ENCODE measurements at regions not wholly inside any gene's neighbourhood (a gene's known extent, or its start where the extent isn't known, plus 50 kb on each side); places are given as distances from the start of the nearest gene placed in this dataset.

DNA sequence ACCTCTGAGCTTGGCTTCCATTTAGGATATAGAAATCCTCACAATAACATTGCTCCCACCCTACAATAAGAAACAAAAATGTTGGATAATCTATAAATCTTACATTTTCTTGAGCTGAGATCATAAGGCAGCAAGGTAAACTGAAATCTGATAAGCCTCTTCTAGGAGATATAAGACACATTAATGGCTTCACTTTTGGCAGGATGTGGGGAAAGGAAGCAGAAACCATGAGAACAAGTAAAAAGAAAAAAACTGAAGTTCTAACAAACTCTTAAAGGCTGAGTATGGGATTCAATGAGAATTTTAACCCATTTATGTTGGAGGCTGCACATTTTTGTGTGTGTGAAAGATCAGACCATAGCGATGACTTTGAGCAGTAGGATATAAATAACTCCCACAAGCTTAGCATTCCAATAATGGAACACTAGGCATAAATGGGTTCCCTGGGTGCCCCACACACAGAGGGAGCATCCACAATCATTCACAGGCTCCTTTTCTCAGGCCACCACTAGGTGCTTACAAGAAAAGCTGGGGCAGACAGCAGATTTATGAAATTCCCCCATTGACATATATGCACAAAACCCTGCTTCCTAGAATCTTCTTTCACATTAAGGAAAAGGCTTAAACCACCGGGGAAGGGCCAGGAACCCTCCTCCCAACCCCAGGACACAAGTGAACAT lies 564.9 kb upstream of the MGMT start:
- in situ Hi-C loops (cut with MboI; ENCODE audit: low sequenced_read_pairs): no loop called here

DNA sequence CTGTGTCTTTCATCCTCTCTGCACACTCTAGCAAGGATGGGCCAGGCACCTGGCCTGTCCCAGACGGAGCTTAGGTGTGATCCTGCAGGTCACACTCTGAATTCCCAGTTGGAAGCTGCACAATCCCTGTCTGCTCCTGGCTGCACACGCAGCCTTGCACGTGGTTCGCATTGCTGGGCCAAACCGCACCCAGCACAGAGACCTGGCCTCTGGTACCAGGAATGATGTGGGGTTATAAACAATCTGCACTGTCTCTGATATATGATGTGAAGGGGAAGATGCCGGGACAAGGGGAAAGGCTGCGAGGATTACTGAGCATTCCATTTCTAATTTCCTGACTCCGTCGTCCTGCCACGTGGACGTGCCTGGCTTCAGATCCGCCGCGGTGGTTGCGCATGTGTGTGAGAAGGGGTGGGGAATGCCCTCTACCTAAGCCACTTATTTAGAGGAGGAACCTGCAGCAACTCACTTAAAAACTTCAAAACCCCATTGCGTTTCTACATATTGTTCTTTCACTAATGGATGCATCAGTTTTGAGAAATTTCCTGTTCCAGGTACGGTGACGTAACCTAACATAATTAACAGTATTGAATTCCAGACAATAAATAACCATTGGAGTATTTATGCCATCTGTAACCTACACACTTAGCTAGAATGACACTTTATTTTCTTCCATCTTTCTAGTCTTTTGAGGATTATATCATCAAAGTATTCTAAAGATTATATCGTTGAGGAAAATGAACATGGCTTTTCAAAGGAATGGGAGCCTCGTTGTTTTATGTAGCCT lies 559.7 kb upstream of the MGMT start:
- in situ Hi-C loops (cut with MboI; ENCODE audit: low sequenced_read_pairs): no loop called here

DNA sequence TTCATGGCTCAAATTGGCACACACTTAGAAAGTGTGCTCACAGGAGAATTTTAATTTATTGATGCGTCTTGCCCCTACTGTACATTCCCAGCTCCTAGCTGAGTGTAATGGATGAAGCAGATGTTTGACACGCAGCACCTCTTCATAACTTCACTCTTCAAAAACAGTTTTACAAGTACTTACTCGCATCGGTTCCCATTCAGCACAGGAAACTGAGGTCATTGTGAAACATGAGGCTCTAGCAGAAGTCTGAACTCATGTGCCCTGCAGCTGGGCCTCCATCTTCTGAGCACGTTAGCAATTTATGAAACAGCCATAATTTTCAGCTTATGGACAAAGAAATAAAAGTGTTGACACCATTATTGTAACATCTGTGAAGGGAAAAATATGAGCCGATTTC lies 558.9 kb upstream of the MGMT start:
- in situ Hi-C loops (cut with MboI; ENCODE audit: low sequenced_read_pairs): no loop called here

DNA sequence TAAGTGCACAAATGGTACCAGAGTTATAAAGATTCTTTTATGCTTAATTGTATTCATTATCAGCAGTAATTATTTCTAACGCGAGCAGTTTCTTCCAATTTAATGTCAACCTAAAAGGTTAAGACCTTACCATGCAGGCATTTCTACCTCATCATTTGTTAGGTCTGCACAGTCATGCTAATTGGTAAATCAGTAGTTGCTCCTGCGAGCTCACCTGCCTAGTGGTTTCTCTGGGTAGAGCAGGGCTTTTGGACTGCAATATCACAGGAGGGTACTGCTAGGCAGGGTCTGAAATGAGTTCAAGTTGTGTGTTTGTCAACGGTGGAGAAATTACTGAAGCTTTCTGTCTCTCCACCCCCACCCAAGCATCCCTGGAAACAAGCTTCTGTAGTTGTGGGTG lies 558.5 kb upstream of the MGMT start:
- in situ Hi-C loops (cut with MboI; ENCODE audit: low sequenced_read_pairs): no loop called here

DNA sequence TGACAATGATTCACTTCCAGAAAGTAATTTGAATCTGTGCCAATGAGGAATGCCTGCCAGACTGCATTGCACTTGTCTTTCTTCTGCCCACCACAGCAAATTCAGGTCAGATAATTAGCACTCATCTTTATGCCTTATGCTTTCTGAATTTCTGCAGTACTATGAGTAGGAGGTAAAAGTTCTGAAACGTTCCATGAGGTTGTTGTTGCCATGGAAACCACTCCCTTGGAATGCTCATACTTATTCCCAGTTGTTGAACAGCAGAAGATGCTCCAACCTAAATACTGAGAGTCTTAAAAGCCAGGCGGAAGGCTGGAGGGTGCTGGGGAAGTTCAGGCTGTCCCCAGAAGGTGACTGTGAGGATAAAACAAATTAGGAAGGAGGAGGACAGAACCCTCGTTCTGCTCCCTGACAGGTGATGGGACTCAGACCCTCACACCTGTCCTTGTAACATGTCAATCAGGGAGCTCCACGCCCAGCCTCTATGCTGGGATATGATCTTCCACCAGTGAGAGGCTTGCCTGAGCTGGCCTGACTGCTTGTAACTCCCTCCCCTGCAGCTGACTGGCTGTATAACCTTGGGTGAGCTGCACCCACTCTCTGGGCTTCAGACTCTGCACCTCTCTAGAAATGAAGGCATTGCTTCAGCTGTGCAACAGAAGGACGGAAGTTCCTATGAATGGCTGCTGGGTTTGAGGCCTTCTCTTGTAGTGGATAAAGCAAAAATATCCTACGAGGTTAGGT lies 554.3 kb upstream of the MGMT start:
- in situ Hi-C loops (cut with MboI; ENCODE audit: low sequenced_read_pairs): no loop called here

DNA sequence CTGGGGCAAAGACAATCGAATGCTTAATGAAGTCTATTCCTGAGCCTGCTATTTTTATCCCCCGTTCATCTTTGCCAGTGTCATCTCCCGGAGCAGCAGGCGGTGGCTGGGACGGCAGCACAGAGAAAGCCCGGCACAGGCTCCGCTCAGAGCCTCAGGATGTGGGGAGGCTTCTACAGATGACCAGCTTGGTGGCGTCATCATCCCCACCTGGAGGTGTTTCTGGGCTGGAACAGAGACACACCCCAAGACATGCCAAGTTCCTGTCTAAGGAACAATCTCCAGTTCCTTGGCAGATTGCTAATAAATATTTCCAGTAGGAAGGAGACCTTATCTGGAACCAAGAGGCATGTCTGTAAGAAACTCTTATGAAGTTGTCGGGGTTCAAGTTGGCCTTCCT lies 552.4 kb upstream of the MGMT start:
- in situ Hi-C loops (cut with MboI; ENCODE audit: low sequenced_read_pairs): no loop called here

DNA sequence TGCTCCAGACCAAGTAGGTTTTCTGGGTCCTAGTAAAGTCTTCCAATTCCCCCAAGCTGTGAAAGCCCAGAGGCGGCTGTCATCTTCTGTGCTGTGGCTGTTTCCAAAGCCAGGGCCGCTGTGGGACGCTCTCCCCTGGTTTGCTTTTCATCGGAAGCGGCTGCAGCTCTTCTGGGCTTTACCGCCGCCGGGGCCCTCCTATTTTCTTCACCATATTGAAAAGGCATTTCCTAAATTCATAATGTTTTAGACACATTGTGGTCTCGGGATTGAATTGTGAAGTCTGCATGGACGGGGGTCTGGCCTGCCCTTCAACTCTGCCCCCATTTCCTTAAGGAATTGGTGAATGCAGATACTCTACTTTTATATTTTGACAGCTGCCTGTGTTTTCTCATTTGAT lies 551.4 kb upstream of the MGMT start:
- in situ Hi-C loops (cut with MboI; ENCODE audit: low sequenced_read_pairs): no loop called here

DNA sequence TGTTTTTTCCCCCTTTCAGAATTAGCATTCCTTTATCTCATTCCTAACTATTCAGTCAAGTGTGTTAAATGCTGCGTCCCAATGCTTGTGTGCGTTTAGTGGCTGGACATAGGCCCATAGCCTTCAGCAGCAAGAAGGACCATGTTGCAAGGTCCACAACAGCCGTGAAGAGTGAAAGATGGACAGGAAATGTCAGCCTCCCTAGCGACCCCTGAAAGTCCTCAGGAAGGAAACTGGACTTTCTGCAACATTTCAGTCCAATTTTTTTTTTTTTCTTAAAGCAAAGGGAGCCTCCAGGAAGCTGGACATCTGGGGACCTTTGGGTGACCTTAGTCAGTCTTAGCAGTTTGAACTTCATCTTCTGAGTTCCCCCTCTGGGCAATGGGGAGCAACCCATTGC lies 550.7 kb upstream of the MGMT start:
- in situ Hi-C loops (cut with MboI; ENCODE audit: low sequenced_read_pairs): no loop called here

DNA sequence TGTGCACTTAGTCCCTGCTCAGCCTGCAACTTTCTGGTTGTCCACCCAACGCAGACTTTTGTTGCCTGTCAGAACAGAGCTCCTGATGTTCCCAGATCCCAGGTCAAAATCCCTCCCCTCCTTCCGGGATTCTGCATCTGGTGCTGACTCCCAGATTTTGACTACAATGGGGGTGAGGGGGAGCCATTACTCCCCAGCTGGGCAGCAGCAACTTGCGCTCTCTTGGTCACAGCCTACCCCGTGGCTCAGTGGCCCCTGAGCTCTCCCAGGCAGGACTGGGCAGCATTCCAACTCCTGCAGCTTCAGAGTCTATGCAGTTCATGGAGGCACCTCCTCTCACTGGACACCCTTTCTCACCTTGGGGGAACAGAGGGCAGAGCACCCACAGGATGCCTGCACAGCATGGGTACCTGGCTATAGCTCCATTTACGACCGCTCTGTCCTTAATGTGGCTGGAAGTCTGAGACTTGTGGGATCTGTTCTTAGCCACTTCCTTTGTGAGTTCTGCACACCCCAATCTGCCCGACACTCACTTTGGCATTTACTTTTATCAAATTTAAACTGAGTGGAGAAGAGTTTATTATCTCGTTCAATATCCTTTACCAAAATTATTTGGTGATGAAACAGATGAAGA lies 545.5 kb upstream of the MGMT start:
- in situ Hi-C loops (cut with MboI; ENCODE audit: low sequenced_read_pairs): no loop called here

DNA sequence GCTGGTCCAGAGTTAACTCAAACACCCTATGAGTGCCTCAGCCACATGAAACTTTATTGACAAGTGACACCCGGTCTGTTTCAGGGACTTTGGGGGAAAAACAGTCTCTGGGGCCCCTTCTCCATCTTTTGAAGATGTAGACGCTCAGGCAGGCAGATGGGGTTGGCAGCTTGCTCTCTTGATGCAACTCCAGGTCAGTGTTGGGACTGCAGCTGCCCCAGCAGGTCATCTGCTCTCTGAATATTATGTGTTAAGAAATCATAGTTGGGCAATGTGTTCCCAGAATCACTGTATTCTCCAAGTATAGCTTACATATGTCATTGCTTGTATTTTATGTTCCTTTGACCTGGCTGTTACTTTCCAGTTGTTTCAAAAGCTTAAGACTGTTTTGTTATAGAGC lies 544.9 kb upstream of the MGMT start:
- in situ Hi-C loops (cut with MboI; ENCODE audit: low sequenced_read_pairs): no loop called here

DNA sequence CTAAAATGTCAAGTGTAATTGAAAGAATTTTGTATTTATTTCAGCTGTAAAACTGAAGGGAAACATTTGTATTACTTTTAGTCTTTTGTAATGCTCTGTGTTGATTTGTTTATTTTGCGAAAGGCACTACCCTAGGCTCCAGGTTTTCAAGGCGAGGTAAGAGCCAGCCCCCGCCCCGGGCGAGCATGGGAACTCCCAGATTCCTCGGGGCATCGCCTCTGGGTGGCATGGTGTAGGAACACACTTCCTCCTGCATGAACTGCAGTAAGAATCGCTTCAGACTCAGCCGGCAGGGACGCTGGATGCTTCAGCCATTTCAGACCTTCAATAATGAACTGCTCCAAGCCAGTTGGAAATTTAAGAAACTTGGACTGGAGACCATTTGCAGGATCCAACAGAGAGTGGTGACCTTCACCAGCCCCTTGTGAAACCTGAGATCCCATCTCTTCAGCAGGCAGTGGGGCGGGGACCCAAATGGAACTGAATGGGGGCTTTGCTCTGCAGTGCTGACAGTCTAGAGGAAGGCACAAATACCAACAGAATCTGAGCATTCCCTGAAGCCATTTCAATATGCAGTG lies 544.3 kb upstream of the MGMT start:
- in situ Hi-C loops (cut with MboI; ENCODE audit: low sequenced_read_pairs): no loop called here

DNA sequence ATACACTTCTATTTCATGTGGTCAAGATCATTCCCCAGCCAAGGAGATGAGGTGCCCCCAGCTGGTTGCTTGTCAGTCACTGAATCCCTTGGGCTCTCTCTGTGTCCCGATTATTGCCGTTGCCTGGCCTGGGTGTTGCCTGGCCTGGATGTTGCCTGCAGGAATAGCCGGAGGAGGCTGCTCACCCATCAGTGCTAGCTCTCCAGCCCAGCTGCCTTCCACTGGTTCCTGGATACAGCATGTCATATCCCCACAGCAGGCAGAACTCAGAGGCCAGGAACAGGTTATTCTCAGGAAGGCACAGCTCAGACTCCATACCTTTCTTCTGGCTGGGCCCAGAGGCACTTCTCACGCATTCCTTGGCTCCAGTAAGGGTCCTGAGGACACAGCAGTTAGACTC lies 542.1 kb upstream of the MGMT start:
- in situ Hi-C loops (cut with MboI; ENCODE audit: low sequenced_read_pairs): no loop called here

DNA sequence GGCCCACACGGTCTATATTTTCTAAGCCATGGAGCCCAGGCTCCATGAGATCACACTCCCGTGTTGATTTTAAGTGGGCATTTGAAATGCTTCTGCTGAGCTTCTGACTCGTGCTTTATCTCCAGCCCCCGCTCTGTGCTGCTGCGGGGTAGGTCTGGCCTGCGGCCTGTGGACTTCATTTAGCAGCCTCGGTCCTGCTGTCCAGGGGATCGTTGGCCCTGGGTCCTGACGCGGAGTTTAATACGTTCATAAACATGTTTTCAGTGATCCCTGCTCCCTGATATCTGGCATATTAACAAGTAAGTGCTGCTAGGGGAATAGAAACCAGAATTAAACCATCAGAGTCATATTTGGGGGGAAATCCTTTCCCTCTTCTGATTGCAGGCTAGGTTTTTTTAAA lies 540.3 kb upstream of the MGMT start:
- in situ Hi-C loops (cut with MboI; ENCODE audit: low sequenced_read_pairs): no loop called here

DNA sequence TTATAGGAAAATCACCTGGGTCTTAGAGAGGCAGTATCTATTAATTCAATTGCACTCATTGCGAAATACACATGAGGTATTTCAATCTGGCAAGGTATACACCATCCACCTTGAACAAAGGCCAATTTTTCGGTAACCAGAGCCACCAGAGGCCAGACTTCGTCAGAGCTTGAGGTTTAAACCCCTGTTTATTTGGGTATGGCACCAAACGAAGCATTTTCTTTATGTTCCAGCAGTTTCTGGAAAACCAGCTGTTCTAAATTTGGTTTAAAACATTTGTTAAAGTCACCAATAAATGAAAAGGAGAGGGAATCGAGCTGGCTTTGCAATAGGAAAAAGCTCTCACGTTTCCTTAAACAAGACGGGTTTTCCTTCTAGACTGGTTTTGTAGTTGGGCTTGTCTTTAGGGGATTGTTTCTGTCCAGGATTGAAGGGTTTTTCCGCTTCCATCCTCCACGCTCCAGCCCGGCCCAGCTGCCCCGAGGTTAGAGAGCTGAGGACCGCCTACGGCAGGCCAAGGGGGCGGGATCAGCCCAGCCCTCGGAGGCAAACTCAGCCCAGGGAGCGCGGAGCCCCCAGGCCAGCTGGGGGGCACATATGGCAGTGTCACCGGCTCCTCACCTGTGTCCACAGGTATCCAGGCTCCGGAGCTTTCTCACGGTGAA lies 539.4 kb upstream of the MGMT start:
- in situ Hi-C loops (cut with MboI; ENCODE audit: low sequenced_read_pairs): no loop called here

DNA sequence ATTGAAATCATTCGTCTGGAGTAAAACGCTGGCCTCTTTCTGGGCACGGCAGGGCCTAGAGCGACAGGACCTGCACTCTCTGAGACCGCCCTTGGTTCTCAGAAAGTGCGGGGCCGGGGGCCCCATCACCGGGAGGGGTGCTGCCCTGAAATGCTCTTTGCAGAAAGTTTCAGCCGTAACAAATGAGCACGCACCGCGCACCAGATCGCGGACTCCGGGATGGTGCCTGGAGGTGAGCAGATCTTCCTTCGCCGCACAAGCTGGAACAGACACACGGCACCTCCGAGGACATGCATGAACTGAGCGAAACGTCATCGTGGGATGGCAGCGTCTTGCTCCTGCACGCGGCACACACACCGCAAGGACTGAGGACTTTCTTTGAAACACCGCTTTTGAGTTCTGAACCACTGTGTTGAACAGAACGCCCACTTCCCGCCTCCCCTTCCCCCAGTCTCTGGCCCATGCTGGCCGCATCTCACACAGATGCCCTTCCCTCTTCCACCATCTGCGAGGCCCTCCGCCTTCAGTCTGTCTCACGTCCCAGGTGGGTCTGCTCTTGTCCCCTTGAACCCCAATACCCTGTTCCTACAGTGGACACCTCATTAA lies 538.7 kb upstream of the MGMT start:
- in situ Hi-C loops (cut with MboI; ENCODE audit: low sequenced_read_pairs): no loop called here

DNA sequence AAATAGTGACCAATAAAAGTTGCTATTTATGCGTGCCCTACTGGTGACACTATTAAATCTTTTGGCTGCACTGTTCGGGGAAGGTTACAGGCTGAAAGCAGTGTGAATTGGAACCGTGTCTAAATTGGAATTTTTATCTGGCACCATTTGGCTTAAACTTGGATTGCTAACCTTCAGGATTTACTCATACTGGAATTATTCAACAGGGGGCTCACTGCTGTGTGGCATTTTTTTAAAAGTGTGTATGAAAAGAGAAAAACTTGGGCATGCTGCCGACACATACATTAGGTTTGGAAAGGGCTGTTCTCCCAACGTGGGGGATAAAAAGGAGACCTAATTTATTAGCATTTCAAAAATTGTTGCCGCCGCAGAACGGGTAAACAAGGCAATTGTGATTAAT lies 537.9 kb upstream of the MGMT start:
- in situ Hi-C loops (cut with MboI; ENCODE audit: low sequenced_read_pairs): no loop called here

DNA sequence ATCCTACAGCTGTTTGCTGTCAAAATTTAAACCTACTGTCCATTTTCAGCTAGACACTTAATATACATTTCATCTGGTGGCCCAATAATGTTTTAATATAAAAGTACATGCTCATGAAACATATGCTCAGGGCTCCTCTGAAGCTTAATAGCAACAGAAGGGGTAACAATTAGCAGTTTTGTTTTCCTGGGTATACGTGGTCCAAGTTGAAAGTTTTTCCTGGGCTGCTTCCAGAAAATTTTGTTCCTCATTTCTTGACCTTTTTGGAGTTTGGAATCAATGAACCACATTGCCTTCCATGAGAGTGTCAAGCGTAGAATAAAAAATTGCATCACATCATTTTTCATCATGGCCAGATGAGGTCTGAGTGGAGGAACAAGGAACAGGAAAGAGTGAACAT lies 537.3 kb upstream of the MGMT start:
- in situ Hi-C loops (cut with MboI; ENCODE audit: low sequenced_read_pairs): no loop called here

DNA sequence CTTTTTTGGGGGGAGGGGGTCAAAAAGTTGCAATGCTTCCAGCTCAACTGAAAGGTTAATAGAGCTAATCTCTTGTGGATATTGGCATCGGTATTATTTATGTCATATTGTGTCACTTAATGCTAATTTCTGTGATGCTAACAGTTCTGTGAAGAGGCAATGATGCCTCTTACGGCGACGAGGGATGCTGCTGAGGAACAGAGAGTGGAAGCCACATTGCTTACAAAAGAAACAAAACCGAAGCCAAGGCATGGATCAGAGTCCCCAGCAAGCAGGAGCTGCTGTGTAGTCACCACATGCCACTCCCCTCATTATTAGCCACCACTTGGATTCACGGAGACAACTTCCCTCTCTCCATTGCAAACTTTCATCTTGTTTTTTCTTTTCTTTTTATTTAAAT lies 536.5 kb upstream of the MGMT start:
- in situ Hi-C loops (cut with MboI; ENCODE audit: low sequenced_read_pairs): no loop called here

DNA sequence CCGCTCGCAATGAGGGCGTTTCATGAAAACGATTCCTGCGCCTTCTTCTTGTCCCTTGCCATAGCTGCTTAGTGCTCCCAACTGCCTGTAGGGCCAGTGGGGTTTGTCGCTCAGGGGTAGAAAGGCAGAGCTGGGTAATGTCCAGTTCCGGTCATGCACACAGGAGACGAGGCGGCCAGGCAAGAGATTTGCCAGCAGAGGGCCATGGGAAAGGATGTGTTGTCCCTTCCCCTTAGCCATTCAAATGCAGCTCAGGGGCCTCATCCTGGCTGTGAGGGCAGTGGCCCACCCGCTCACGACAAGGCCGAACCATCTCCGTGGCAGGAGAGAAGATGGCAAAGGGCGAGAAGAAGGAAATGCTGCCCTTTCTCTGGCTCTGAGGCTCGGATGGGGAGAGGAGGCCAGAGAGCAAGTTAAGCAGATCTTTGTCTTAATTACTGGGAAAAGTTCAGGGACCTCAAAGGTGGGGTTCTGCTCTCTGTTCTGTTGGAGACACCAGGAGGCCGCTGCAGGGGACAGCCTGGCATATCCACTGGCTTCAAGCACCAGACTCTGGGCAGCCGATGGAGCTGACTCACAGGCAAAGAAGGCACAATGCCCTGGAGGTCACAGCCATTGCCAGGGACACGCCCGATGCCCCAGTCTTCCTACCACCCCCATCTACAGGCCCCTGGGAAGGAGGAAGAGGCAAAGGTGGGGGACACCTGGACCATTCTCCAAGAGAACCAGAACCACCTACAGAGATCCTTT lies 534.8 kb upstream of the MGMT start:
- in situ Hi-C loops (cut with MboI; ENCODE audit: low sequenced_read_pairs): no loop called here

DNA sequence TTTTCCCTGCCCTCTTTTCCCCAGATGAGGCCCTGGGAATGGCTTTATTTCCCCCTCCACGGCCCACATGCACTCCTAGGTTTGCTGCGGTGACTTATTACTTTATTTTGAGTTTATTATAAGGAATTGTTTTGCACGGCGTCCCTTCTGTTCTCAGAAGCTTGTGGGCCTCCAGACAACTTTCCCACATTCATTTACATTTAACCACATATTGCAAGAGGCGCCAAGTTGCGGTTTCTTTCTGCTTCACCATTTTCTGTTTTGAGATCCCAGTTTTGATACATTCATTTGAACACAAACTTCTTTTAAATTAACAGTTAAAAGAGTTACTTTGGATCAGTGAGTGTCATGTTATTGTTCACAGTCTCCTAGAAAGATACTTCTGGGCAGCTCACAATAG lies 532.5 kb upstream of the MGMT start:
- in situ Hi-C loops (cut with MboI; ENCODE audit: low sequenced_read_pairs): no loop called here
